Spleen (tissue), 11 donors: ENCODE measurements at regions not wholly inside any gene's neighbourhood (a gene's known extent, or its start where the extent isn't known, plus 50 kb on each side); places are given as distances from the start of the nearest gene placed in this dataset.

Experiments used
- DNase-seq: peaks from one replicate; pipeline ENCODE4 v3.0.0-alpha.2; 2020
- H3K27ac ChIP-seq, 8 donors: fragments of 200-600 bp; sonication (generic) in 7 of 8; 1 replicate in 4 of 8; 2 replicates in 4 of 8; pipeline versions ENCODE4 v1.5.0 to v1.8.0; 2016 to 2021; ENCODE audit warnings: inconsistent platforms in 4 of 8, mild to moderate bottlenecking in 4 of 8, moderate library complexity in 1 of 8
- H3K27me3 ChIP-seq, 7 donors: fragments of 200-600 bp; sonication (generic) in 6 of 7; replicated peaks in 1 of 7; 1 replicate in 4 of 7; 2 replicates in 3 of 7; pipeline versions ENCODE4 v1.5.0 to v1.8.0; 2016 to 2021; ENCODE audit warnings: inconsistent platforms in 3 of 7, mild to moderate bottlenecking in 1 of 7
- H3K36me3 ChIP-seq, 6 donors: fragments of 200-600 bp; sonication (generic) in 5 of 6; 1 replicate in 4 of 6; 2 replicates in 2 of 6; pipeline versions ENCODE4 v1.5.0 to v1.8.0; 2016 to 2021; ENCODE audit warnings: inconsistent platforms in 2 of 6
- H3K4me1 ChIP-seq, 6 donors: fragments of 200-600 bp; sonication (generic) in 5 of 6; 1 replicate in 3 of 6; 2 replicates in 3 of 6; pipeline versions ENCODE4 v1.5.0 to v1.8.0; 2016 to 2021; ENCODE audit warnings: inconsistent platforms in 3 of 6
- H3K4me3 ChIP-seq, 8 donors: fragments of 200-600 bp; sonication (generic) in 7 of 8; 1 replicate in 4 of 8; 2 replicates in 4 of 8; pipeline versions ENCODE4 v1.5.0 to v1.8.0; 2016 to 2021; ENCODE audit warnings: inconsistent platforms in 4 of 8, mild to moderate bottlenecking in 4 of 8, moderate library complexity in 2 of 8
- H3K9me3 ChIP-seq, 8 donors: fragments of 200-600 bp; sonication (generic) in 7 of 8; 1 replicate in 4 of 8; 2 replicates in 4 of 8; pipeline versions ENCODE4 v1.5.0 to v1.8.0; 2016 to 2021; ENCODE audit warnings: inconsistent platforms in 4 of 8
- CTCF ChIP-seq, 11 experiments: fragments of 200-600 bp in 7 of 11; fragments of 450-650 bp in 4 of 11; sonication (generic) in 4 of 11; IDR thresholded peaks in 8 of 11; conservative IDR thresholded peaks in 3 of 11; 1 replicate in 7 of 11; 2 replicates in 4 of 11; pipeline versions ENCODE4 v1.4.0 to v1.8.0; 2016 to 2021; ENCODE audit warnings: antibody characterized with exemption in 11 of 11, inconsistent platforms in 4 of 11, mild to moderate bottlenecking in 1 of 11
- POLR2A ChIP-seq, 3 donors: fragments of 450-650 bp; IDR thresholded peaks; one replicate each; pipeline ENCODE4 v1.5.1; 2017; ENCODE audit warnings: antibody characterized with exemption in 3 of 3, mild to moderate bottlenecking in 1 of 3
- POLR2AphosphoS5 ChIP-seq, 3 donors: sonication (generic); formaldehyde crosslinking; IDR thresholded peaks; one replicate each; pipeline ENCODE4 v1.5.1; 2017; ENCODE audit warnings: antibody characterized with exemption in 3 of 3
- WGBS, 5 donors: extraction: QIAGEN DNeasy Blood & Tissue Kit in 3 of 5; methylation state at CpG; one replicate each; pipeline versions ENCODE4 v1.1.5 to v1.1.7; 2013 to 2018; 5-methylcytosine and 5-hydroxymethylcytosine counted together
- intact Hi-C: fragments of 100-400 bp; cut with DNase I; formaldehyde crosslinking; loops from one replicate; pipeline ENCODE4 v1.15.0; 2023; ENCODE audit warnings: low total_unique reads
- donor health status: healthy with polysubstance abuse.
- donor health status: DM: no; HTN: no; CAD: no; lungs with moderate emphysema.
- donor health status: DM: no; HTN: no; CAD: no.
- donor health status: Bipolar disorder and iron deficiency.
- donor health status: healthy.
- donor health status: DM: no; HTN: no; CAD: no.
- donor health status: DM: yes; HTN: yes; CAD: no.

- H3K9me3 ChIP-seq = no peaks in the 10 kb centered on the region
- no peak for DNase-seq
- TF ChIP-seq CTCF (IDR thresholded peaks at IDR 0.05 in 8 of 11, conservative IDR thresholded peaks at IDR 0.05 in 3 of 11) = no peak
- no peak for TF ChIP-seq POLR2AphosphoS5 (IDR thresholded peaks at IDR 0.05)
- TF ChIP-seq POLR2A (IDR thresholded peaks at IDR 0.05) = no peak
- H3K36me3 ChIP-seq = no peaks in the 10 kb centered on the region
- H3K27ac ChIP-seq = no peak overlapping the region
- peaks cover 0 to 7% (median 0%) of the 10 kb centered on the region in 7 donors for H3K27me3 ChIP-seq
- no peak overlapping the region for H3K4me3 ChIP-seq
- H3K4me1 ChIP-seq = no peaks in the 10 kb centered on the region
- intact Hi-C loops = no loop called here
These were observed 59.9 kb upstream of the ODC1 start for GRCh38 chr2:10508038-10508437.

- no peak for TF ChIP-seq POLR2A (IDR thresholded peaks at IDR 0.05)
- TF ChIP-seq CTCF (IDR thresholded peaks at IDR 0.05 in 8 of 11, conservative IDR thresholded peaks at IDR 0.05 in 3 of 11) = no peak
- TF ChIP-seq POLR2AphosphoS5 (IDR thresholded peaks at IDR 0.05) = no peak
- Histone ChIP-seq H3K4me1 (no peaks in the 10 kb centered on the region), H3K9me3 (no peaks in the 10 kb centered on the region), H3K4me3 (no peak overlapping the region), H3K27me3 (peaks cover 0 to 14% (median 0%) of the 10 kb centered on the region in 7 donors), H3K27ac (no peak overlapping the region), H3K36me3 (no peaks in the 10 kb centered on the region)
- DNase-seq = peak; percentile 53
- WGBS, 5 donors = 78 to 95% (median 90%) methylated on average over 8 of the region's 8 CpGs
- intact Hi-C loops = no loop called here
These were observed 59.0 kb upstream of the ODC1 start for GRCh38 chr2:10507106-10507505.

DNA sequence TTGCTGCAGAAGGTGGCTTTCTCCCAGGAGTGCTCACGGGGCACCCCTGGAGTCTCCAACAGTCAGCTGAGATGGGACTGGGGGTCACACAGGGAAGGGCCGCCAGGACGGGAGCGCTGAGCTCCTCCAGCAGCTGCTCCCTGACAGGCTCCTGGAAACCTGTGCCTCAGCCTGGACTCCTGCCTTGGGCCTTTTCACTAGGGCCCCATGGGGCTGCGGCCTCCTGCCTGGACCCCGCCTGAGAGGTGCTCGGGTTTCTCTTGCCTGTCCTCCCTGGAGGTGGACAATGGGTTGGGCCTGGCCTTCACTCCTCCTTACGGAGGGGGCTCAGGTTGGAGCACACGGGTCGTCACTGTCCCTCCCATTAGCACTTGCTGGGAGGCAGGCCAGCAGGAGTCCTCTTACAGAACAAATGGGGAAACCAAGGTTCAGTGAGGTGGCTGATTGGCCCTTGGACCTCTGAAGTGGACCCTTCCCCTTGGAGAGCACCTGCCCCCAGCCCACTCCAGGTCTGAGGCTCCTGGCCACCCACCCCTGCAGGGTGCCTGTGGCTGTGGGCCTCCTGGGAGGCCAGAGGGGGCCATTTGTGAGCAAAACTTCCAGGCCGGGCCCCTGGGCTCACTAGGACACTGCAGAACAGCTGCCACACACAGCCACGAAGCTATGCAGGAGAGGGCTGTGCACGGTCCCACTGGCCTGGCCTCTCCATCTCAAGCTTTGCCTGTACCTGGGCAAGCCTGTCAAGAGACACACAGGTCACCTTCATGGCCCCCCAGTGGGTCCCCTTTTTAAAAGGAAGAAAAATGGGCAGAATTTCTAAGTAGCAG lies 57.1 kb upstream of the ODC1 start:
- H3K4me1 ChIP-seq = no peaks in the 10 kb centered on the region
- intact Hi-C loops = no loop called here
- WGBS, 5 donors = 80 to 96% (median 89%) methylated on average over 8 to 13 of the region's 13 CpGs
- peak; percentile 62 for DNase-seq
- peaks cover 0 to 31% (median under 1%) of the 10 kb centered on the region in 7 donors for H3K27me3 ChIP-seq
- H3K9me3 ChIP-seq = no peaks in the 10 kb centered on the region
- H3K27ac ChIP-seq = no peak overlapping the region
- no peak for TF ChIP-seq CTCF (IDR thresholded peaks at IDR 0.05 in 8 of 11, conservative IDR thresholded peaks at IDR 0.05 in 3 of 11)
- no peak for TF ChIP-seq POLR2AphosphoS5 (IDR thresholded peaks at IDR 0.05)
- TF ChIP-seq POLR2A (IDR thresholded peaks at IDR 0.05) = no peak
- no peak overlapping the region for H3K4me3 ChIP-seq
- H3K36me3 ChIP-seq = no peaks in the 10 kb centered on the region

DNA sequence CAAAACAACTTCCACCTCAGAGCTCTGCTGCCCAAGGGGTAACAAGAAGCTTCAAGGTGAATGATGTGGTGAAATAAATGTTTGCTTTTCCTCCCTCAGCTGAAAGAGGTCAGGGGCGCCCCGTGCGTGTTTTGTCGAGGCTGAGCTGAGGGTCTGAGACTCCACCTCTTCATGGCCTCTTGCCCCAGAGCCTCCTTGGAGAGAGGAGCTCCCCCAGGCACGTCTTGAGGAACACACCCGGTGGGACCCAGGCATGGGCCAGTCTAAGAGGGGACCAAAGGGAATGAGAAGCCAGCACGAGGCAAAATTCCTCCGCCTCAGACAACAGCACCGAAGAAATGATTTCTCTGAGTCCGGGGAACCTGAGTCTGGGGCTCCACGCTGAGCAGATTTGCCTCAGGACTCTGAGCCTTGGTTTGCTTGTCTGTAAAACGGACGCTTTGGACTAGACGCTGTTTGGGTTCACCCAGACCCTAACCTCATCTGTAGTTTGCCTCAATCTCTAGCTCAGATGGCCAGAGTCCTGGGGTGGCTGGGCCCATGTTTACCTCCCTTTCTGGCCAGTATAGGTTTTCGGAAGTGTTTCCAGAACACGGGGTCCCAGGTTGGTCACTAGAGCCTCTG lies 56.4 kb upstream of the ODC1 start:
- peak; percentile 64 for DNase-seq
- TF ChIP-seq POLR2AphosphoS5 (IDR thresholded peaks at IDR 0.05) = no peak
- no peak for TF ChIP-seq POLR2A (IDR thresholded peaks at IDR 0.05)
- TF ChIP-seq CTCF (IDR thresholded peaks at IDR 0.05 in 8 of 11, conservative IDR thresholded peaks at IDR 0.05 in 3 of 11) = no peak
- H3K9me3 ChIP-seq = no peaks in the 10 kb centered on the region
- 81 to 92% (median 88%) methylated on average over 14 to 16 of the region's 16 CpGs for WGBS, 5 donors
- H3K36me3 ChIP-seq = no peaks in the 10 kb centered on the region
- H3K27me3 ChIP-seq = peaks cover 0 to 37% (median 3%) of the 10 kb centered on the region in 7 donors
- no peak overlapping the region for H3K27ac ChIP-seq
- intact Hi-C loops = no loop called here
- no peak overlapping the region for H3K4me3 ChIP-seq
- no peaks in the 10 kb centered on the region for H3K4me1 ChIP-seq
